CD14-positive monocyte (primary cell): ENCODE measurements at regions not wholly inside any gene's neighbourhood (a gene's known extent, or its start where the extent isn't known, plus 50 kb on each side); places are given as distances from the start of the nearest gene placed in this dataset.

ENCODE experiments used
- DNase-seq, 3 donors: peaks; one replicate each; pipeline ENCODE4 v3.0.0-alpha.2; 2011 to 2022
- H2AFZ ChIP-seq: 2 replicates; pipeline ENCODE4 v1.6.0; 2012; ENCODE audit warnings: mild to moderate bottlenecking, low read depth, low read length, inconsistent platforms; ENCODE audit not compliant: insufficient read depth, poor library complexity, severe bottlenecking
- H3K27ac ChIP-seq, 2 donors: 1 replicate in 1 of 2; 2 replicates in 1 of 2; pipeline ENCODE4 v1.5.1; 2012 to 2013; ENCODE audit warnings: low read length in 2 of 2, control low read depth in 1 of 2, inconsistent platforms in 1 of 2, low read depth in 1 of 2, mild to moderate bottlenecking in 1 of 2
- H3K27me3 ChIP-seq, 2 donors: one replicate each; pipeline versions ENCODE4 v1.6.0 to v1.6.1; 2011 to 2013; ENCODE audit warnings: low read length in 2 of 2; ENCODE audit not compliant: control insufficient read depth in 2 of 2, insufficient read depth in 2 of 2
- H3K36me3 ChIP-seq, 2 donors: replicated peaks in 1 of 2; 1 replicate in 1 of 2; 2 replicates in 1 of 2; pipeline versions ENCODE4 v1.5.1 to v1.6.1; 2012 to 2013; ENCODE audit warnings: low read length in 2 of 2, control low read depth in 1 of 2, inconsistent platforms in 1 of 2, mild to moderate bottlenecking in 1 of 2; ENCODE audit not compliant: insufficient read depth in 2 of 2, control insufficient read depth in 1 of 2
- H3K4me1 ChIP-seq, 2 donors: 1 replicate in 1 of 2; 2 replicates in 1 of 2; pipeline versions ENCODE4 v1.5.1 to v1.6.1; 2012 to 2013; ENCODE audit warnings: low read length in 2 of 2, control low read depth in 1 of 2, inconsistent platforms in 1 of 2, mild to moderate bottlenecking in 1 of 2, moderate library complexity in 1 of 2; ENCODE audit not compliant: insufficient read depth in 2 of 2, control insufficient read depth in 1 of 2
- H3K4me2 ChIP-seq: replicated peaks from 2 replicates; pipeline ENCODE3; 2012; ENCODE audit warnings: low read length, moderate library complexity, mild to moderate bottlenecking; ENCODE audit not compliant: poor library complexity, severe bottlenecking; ENCODE audit errors: extremely low read depth
- H3K4me3 ChIP-seq, 3 experiments: fragments of 200-600 bp in 1 of 3; sonication (generic) in 1 of 3; replicated peaks in 1 of 3; 1 replicate in 2 of 3; 2 replicates in 1 of 3; pipeline ENCODE4 v1.5.1; 2011 to 2013; ENCODE audit warnings: low read length in 3 of 3, mild to moderate bottlenecking in 3 of 3, control low read depth in 2 of 3, low read depth in 2 of 3, inconsistent platforms in 1 of 3, moderate library complexity in 1 of 3
- H3K79me2 ChIP-seq: 2 replicates; pipeline ENCODE4 v1.6.0; 2012; ENCODE audit warnings: mild to moderate bottlenecking, control low read depth, inconsistent platforms, low read length, moderate library complexity; ENCODE audit not compliant: insufficient read depth
- H3K9ac ChIP-seq: 2 replicates; pipeline ENCODE4 v1.6.0; 2017; ENCODE audit warnings: low read length, mild to moderate bottlenecking; ENCODE audit not compliant: insufficient read depth, poor library complexity, severe bottlenecking
- H3K9me3 ChIP-seq, 2 donors: replicated peaks in 1 of 2; 1 replicate in 1 of 2; 2 replicates in 1 of 2; pipeline versions ENCODE4 v1.5.1 to v1.6.1; 2012 to 2013; ENCODE audit warnings: low read length in 2 of 2, control low read depth in 1 of 2; ENCODE audit not compliant: control insufficient read depth in 1 of 2, insufficient read depth in 1 of 2
- H4K20me1 ChIP-seq: 2 replicates; pipeline ENCODE4 v1.6.0; 2012; ENCODE audit warnings: mild to moderate bottlenecking, low read length, control low read depth, moderate library complexity; ENCODE audit not compliant: insufficient read depth
- H3K27ac Mint-ChIP-seq, 7 donors: one replicate each; pipeline ENCODE4 v1.8.0; 2020; ENCODE audit warnings: mild to moderate bottlenecking in 7 of 7, mixed read lengths in 7 of 7, moderate library complexity in 6 of 7, inconsistent platforms in 2 of 7
- H3K27me3 Mint-ChIP-seq, 3 donors: one replicate each; pipeline ENCODE4 v1.8.0; 2021 to 2022; ENCODE audit warnings: low read depth in 3 of 3, mild to moderate bottlenecking in 3 of 3, mixed read lengths in 3 of 3, moderate library complexity in 3 of 3, inconsistent platforms in 1 of 3
- H3K36me3 Mint-ChIP-seq, 2 donors: one replicate each; pipeline ENCODE4 v1.8.0; 2020; ENCODE audit warnings: mixed read lengths in 2 of 2, inconsistent platforms in 1 of 2, mild to moderate bottlenecking in 1 of 2
- H3K4me1 Mint-ChIP-seq: one replicate; pipeline ENCODE4 v1.8.0; 2020; ENCODE audit warnings: mild to moderate bottlenecking, mixed read lengths
- H3K4me3 Mint-ChIP-seq, 2 donors: one replicate each; pipeline ENCODE4 v1.8.0; 2020; ENCODE audit warnings: mild to moderate bottlenecking in 2 of 2, mixed read lengths in 2 of 2, moderate library complexity in 1 of 2
- H3K9me3 Mint-ChIP-seq, 7 donors: one replicate each; pipeline ENCODE4 v1.8.0; 2020 to 2022; ENCODE audit warnings: mixed read lengths in 7 of 7, mild to moderate bottlenecking in 6 of 7, moderate library complexity in 6 of 7, inconsistent platforms in 2 of 7
- WGBS: methylation state at CpG from one replicate; pipeline ENCODE4 v1.1.5; 2013; ENCODE audit warnings: missing lambda C conversion rate; ENCODE audit not compliant: insufficient coverage; 5-methylcytosine and 5-hydroxymethylcytosine counted together
- intact Hi-C, 2 donors: fragments of 100-400 bp; cut with micrococcal nuclease; formaldehyde crosslinking; loops; one replicate each; pipeline versions ENCODE4 v1.15.0 to v1.15.1; 2023
- TF ChIP-seq, protein P1 (sequence below): fragments of 200-600 bp; IDR thresholded peaks from one replicate; pipeline ENCODE4 v1.8.0; 2022; ENCODE audit warnings: antibody characterized with exemption, mild to moderate bottlenecking

DNA sequence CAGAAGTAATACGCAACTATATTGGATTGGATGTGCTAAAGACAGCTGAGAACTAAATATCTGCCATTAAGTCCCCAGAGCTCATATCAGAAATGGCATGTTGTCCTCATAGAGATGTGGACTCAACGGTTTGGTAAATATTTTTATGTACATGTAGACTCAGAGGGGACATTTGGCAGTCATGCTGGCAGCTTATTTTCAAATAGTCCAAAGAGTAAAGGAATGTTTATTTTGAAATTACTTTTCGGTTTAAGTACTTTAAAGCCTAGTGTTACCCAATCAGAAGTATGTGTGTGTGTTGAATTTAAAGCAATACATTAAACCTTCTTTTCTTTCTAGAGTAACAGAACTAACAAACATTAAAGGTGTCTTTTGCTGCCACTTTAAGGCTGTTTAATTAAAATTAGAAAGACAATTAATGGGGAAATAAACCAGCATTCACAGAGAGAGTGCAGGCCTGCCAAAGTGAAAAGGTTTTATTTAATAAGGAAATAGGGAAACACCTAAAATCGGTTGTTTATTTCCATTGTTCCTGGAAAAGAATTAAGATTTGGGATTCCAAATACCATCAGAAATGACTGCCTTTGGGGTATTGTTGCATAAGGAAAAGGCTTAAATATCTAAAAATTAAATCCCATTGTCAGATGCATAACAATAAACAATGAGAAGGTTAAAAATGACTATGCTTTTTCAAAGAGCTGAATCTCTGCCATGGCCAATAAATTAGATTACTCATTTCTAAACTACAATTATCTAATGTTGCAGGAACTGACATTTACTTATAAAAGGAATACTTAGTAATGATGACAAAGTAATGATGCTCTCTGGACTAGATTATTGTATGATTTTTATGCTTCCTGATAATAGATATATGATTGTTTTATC is 113.4 kb upstream of the AHR start:
- peaks cover 0 to 3% (median 0%) of the 10 kb centered on the region in 7 donors for H3K9me3 Mint-ChIP-seq

DNA sequence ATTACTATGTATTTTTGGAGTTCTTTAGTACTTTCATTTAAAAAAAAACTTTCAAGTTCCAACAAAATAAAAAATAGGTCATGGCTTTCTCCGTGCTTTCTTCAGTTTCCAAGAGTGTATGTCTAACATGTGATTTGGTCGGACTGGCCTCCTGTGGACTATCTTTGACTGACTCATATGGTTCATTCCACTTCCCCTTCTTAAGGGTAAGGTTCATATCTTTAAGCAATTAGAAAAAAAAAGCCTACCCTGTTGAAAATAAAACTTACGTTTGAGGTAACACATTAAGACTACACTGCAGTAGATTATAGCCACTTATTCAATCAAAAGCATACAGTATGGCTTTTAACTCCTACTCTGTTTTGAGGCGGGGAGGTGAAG is 112.8 kb upstream of the AHR start:
- Mint-ChIP-seq H3K36me3 (no peaks in the 10 kb centered on the region), H3K27ac (peak overlapping the region in 6 of 7 donors; percentile 40 to 91 (median 74)), H3K27me3 (peaks cover 0 to 8% (median 2%) of the 10 kb centered on the region in 3 donors), H3K9me3 (peaks cover 0 to 3% (median 0%) of the 10 kb centered on the region in 7 donors), H3K4me3 (no peak overlapping the region), H3K4me1 (peaks cover 18% of the 10 kb centered on the region)
- Histone ChIP-seq H3K4me3 (no peak overlapping the region), H3K27ac (peak overlapping the region in 1 of 2 donors; percentile 64), H3K4me1 (peaks cover 9 to 11% of the 10 kb centered on the region in 2 donors), H4K20me1 (no peaks in the 10 kb centered on the region), H3K9me3 (no peaks in the 10 kb centered on the region), H2AFZ (no peak overlapping the region), H3K27me3 (no peaks in the 10 kb centered on the region), H3K4me2 (no peak overlapping the region), H3K36me3 (no peaks in the 10 kb centered on the region), H3K9ac (no peak overlapping the region), H3K79me2 (no peaks in the 10 kb centered on the region)
- no CpG with 5 or more reads among the region's 4 CpGs for WGBS
- TF ChIP-seq, protein P1, sequence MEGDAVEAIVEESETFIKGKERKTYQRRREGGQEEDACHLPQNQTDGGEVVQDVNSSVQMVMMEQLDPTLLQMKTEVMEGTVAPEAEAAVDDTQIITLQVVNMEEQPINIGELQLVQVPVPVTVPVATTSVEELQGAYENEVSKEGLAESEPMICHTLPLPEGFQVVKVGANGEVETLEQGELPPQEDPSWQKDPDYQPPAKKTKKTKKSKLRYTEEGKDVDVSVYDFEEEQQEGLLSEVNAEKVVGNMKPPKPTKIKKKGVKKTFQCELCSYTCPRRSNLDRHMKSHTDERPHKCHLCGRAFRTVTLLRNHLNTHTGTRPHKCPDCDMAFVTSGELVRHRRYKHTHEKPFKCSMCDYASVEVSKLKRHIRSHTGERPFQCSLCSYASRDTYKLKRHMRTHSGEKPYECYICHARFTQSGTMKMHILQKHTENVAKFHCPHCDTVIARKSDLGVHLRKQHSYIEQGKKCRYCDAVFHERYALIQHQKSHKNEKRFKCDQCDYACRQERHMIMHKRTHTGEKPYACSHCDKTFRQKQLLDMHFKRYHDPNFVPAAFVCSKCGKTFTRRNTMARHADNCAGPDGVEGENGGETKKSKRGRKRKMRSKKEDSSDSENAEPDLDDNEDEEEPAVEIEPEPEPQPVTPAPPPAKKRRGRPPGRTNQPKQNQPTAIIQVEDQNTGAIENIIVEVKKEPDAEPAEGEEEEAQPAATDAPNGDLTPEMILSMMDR, result no peak
- peak; percentile 79 to 90 (median 89) for DNase-seq
- intact Hi-C loops, result no loop called here

More for the DNA sequence above, 113.4 kb upstream of the AHR start:
- TF ChIP-seq, protein P1, result no peak
- Histone ChIP-seq H3K4me2 (no peak overlapping the region), H3K27me3 (no peaks in the 10 kb centered on the region), H3K9ac (no peak overlapping the region), H3K4me3 (no peak overlapping the region), H3K79me2 (no peaks in the 10 kb centered on the region), H2AFZ (no peak overlapping the region), H3K4me1 (peaks cover 9 to 11% of the 10 kb centered on the region in 2 donors), H3K36me3 (no peaks in the 10 kb centered on the region), H3K27ac (peak overlapping the region in 1 of 2 donors; percentile 64), H4K20me1 (no peaks in the 10 kb centered on the region), H3K9me3 (no peaks in the 10 kb centered on the region)
- DNase-seq, result peak in 1 of 3 donors; percentile 9
- Mint-ChIP-seq H3K27ac (peak overlapping the region in 6 of 7 donors; percentile 40 to 91 (median 74)), H3K36me3 (no peaks in the 10 kb centered on the region), H3K27me3 (peaks cover 0 to 8% (median 2%) of the 10 kb centered on the region in 3 donors), H3K4me1 (peaks cover 18% of the 10 kb centered on the region), H3K4me3 (no peak overlapping the region)
- intact Hi-C loops, result no loop called here
- WGBS, result 92% methylated on average over 2 of the region's 4 CpGs
